Omental fat pad (tissue), 3 donors: ENCODE measurements at regions not wholly inside any gene's neighbourhood (a gene's known extent, or its start where the extent isn't known, plus 50 kb on each side); places are given as distances from the start of the nearest gene placed in this dataset.

Experiments
- ATAC-seq: fragments of 150-250 bp; one replicate; pipeline ENCODE4 v1.9.1; 2016; ENCODE audit warnings: mild to moderate bottlenecking, moderate library complexity; ENCODE audit not compliant: low FRiP score
- DNase-seq: peaks from one replicate; pipeline ENCODE4 v3.0.0-alpha.2; 2019; ENCODE audit warnings: low spot score
- TF ChIP-seq, protein P1 (sequence below), 3 donors: fragments of 450-650 bp; IDR thresholded peaks; one replicate each; pipeline ENCODE4 v1.5.1; 2016 to 2017; ENCODE audit warnings: antibody characterized with exemption in 3 of 3, mild to moderate bottlenecking in 3 of 3, moderate library complexity in 2 of 3

DNA sequence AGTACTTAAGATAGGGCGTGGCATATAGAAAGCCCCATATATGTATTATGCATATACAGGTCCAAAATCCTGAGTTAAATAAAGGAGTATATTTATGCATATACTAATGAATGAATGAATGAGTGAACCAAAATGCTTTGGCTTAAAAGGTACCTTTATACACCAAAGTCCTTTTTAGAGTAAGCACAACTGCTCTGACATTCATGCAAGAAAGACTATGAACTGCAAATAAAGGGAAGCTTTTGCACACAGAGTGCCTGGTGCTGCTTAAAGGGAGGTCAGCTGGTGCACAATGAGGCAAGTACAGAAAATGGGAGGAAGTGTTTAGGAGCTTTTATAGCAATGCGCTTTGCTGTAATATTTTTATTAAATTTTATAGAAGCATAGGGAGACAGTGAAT is 214.0 kb downstream of the KLF13 start:
- ATAC-seq (no peak), DNase-seq (no peak)
- TF ChIP-seq, protein P1, sequence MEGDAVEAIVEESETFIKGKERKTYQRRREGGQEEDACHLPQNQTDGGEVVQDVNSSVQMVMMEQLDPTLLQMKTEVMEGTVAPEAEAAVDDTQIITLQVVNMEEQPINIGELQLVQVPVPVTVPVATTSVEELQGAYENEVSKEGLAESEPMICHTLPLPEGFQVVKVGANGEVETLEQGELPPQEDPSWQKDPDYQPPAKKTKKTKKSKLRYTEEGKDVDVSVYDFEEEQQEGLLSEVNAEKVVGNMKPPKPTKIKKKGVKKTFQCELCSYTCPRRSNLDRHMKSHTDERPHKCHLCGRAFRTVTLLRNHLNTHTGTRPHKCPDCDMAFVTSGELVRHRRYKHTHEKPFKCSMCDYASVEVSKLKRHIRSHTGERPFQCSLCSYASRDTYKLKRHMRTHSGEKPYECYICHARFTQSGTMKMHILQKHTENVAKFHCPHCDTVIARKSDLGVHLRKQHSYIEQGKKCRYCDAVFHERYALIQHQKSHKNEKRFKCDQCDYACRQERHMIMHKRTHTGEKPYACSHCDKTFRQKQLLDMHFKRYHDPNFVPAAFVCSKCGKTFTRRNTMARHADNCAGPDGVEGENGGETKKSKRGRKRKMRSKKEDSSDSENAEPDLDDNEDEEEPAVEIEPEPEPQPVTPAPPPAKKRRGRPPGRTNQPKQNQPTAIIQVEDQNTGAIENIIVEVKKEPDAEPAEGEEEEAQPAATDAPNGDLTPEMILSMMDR (IDR thresholded peaks at IDR 0.05) = no peak

DNA sequence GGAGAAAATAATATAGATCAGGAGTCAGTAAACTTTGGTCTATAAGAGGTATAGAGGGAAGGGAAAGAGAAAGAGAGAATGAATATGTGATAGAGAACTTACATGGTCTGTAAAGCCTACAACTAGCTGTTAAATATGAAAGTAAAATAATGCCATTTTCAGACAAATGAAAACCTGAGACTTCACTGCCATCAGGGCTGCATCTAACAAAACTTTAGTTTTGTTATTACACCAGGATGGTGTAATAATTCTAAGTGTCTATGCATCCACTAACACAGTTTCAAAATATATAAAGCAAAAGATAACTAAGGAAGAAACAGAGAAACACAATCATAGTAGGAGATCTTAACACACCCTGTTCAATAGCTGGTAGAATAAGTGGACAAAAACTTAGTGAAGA is 217.7 kb downstream of the KLF13 start:
- TF ChIP-seq, protein P1 (IDR thresholded peaks at IDR 0.05) = no peak
- DNase-seq = no peak
- no peak for ATAC-seq

DNA sequence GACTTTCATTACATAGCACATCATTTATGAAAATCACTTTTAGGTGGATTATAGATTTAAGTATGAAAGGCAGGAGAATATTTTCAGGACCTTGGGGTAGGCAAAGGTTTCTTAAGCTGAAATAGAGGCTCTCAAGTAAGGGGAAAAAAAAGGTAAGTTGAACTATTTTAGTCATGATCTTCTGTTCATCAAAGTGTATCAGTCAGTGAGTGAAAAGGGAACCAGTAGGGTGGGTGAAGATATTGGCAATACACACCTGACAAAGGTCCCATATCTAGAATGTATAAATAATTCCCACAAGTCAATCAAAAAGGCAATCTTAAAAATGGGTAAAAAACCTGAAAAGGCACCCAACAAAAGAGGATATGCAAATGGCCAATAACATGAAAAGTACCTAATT is 218.6 kb downstream of the KLF13 start:
- ATAC-seq = no peak
- TF ChIP-seq, protein P1 (IDR thresholded peaks at IDR 0.05) = no peak

DNA sequence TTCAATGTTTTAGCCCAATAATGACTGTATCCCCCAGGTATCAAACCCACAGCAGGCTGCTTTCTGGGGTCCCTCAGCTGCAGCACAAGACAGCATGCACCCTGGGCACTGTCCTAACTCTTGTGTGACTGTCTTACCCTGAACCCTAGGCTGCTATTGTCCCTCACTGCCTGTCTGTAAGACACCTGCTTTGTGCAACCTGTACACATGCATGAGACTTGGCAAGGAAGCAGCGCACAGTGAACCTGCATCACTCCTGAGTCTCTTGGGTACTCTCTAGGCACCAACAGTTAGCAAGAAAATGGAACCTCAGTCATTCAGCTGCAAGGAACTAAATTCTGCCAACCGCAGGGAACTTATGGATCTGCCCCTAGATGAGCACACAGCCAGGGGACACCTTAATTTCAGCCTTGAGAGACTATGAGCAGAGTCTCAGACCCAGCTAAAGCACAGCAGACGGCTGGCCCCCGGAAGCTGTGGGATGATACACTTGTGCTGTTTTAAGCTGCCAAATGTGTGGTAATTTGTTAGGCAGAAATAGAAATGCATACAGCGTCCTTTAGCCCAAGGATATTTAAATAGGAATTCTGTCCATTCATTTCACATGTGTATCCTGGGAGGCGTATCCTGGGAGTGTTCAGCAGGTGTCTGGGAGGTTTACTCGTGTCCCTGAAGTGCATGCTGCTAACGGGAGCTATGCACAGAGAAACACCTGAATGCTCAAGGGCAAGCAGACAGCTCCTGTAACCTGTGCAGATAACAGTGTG is 223.8 kb downstream of the KLF13 start:
- DNase-seq (no peak), ATAC-seq (no peak)
- TF ChIP-seq, protein P1 (IDR thresholded peaks at IDR 0.05) = no peak

More for the DNA sequence above, 218.6 kb downstream of the KLF13 start:
- no peak for DNase-seq

DNA sequence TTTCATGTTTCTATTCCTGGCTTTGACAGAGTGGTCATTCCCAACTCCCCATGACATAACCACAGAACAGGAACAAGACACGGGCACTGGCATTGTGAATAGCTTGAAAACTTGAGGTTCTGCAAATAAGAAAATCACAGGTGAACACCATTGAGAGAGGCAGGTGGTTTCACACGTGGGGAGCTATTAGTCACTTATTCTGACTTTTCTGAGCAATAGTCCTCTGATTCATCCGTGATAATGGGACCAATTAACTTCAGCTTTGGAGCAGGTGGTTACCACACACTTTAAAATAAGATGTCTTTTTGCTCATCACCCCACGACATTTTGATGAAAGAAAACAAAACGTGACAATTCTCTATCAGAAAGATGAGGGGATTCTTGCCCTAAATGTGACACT is 224.7 kb downstream of the KLF13 start:
- TF ChIP-seq, protein P1 (IDR thresholded peaks at IDR 0.05) = no peak
- ATAC-seq = no peak

DNA sequence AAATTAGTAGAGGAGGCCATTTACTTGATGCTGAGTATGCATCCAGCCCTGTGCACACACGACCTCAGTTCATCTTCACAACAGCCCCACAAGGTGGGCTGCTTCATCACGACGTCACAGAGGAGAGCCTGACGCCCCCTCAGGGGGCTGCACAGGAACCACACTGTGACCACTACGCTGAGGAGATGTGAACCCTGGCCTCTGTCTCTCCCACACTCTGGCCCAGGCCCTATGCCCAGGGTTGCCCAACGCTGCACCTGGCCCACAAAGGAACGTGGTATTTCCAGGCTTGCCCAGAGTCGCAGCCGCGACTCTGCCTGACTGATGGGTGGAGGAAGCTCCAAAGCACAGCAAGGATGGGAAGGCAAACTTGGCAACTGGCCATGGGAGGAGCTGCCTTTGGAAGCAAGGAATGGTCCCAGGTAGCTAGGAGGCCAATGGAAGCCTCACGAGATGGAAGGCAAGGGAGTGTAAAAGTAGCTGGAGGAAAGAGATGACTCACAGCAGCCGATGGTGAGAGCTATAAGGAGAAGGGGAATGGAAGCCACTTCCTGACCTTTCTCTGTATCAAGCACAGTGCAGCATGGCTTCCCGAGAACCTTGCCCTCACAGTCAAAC is 226.0 kb downstream of the KLF13 start:
- TF ChIP-seq, protein P1 (IDR thresholded peaks at IDR 0.05) = no peak
- no peak for ATAC-seq

More for the DNA sequence above, 224.7 kb downstream of the KLF13 start:
- no peak for DNase-seq

DNA sequence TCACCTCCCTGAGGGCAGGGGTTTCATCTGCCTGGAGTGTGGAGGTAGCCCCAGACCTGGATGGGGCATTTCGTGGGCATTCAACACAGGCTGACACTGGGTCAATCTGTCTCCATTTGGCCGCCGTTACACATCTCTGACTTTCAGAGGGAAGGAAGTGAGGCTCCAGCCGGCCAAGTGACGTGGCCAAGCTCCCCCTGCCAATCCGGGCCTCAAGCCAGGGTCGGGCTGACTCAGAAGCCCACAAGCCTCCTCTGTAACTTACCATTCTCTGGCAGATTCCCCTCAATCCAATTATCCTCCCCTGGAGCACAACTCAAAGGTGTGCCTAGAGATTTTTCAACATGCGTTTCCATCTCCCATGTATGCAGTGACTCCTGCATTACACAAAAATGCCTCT is 227.6 kb downstream of the KLF13 start:
- DNase-seq (no peak), ATAC-seq (peak; percentile 53)
- TF ChIP-seq, protein P1 (IDR thresholded peaks at IDR 0.05) = no peak

More for the DNA sequence above, 226.0 kb downstream of the KLF13 start:
- DNase-seq = no peak
